Panc1 (cell line): ENCODE measurements at regions not wholly inside any gene's neighbourhood (a gene's known extent, or its start where the extent isn't known, plus 50 kb on each side); places are given as distances from the start of the nearest gene placed in this dataset.

Experiments used
- ATAC-seq: fragments of 200-7000 bp; cut with Tn5 transposase; 2 replicates; pipeline ENCODE4 v1.9.1; 2020; ENCODE audit warnings: mild to moderate bottlenecking, moderate library complexity
- BruUV-seq: library from RNA; stranded (reverse); fragments of 400-500 nt; replicated peaks from 2 replicates; lab custom pipeline; 2021; lab: Mats Ljungman, UMichigan
- CTCF ChIA-PET: fragments of 300-600 bp; sonication (Branson Sonifier 250); formaldehyde crosslinking; loops from one replicate; lab custom pipeline; 2022; ENCODE audit warnings: antibody characterized with exemption; lab: Charles Lee
- POLR2A ChIA-PET: fragments of 300-600 bp; sonication (Branson Sonifier 250); formaldehyde crosslinking; loops from one replicate; lab custom pipeline; 2022; ENCODE audit warnings: antibody characterized with exemption; lab: Charles Lee
- DNase-seq: peaks from one replicate; pipeline ENCODE4 v3.0.0-alpha.2; 2010; ENCODE audit warnings: low read depth, low spot score
- H3K27ac ChIP-seq: 2 replicates; pipeline ENCODE4 v1.5.1; 2011; ENCODE audit warnings: mild to moderate bottlenecking, low read length, inconsistent platforms
- H3K27me3 ChIP-seq: fragments of 200-500 bp; sonication (Bioruptor generic); 2 replicates; pipeline ENCODE4 v1.6.0; 2014; ENCODE audit warnings: low read length, inconsistent platforms; ENCODE audit not compliant: control insufficient read depth, insufficient read depth
- H3K36me3 ChIP-seq: fragments of 200-500 bp; sonication (Bioruptor generic); 2 replicates; pipeline ENCODE4 v1.5.1; 2014; ENCODE audit warnings: inconsistent platforms, mild to moderate bottlenecking, low read length, moderate library complexity; ENCODE audit not compliant: control insufficient read depth, insufficient read depth
- H3K4me1 ChIP-seq: 2 replicates; pipeline ENCODE4 v1.5.1; 2011; ENCODE audit warnings: inconsistent platforms, mild to moderate bottlenecking, low read length, moderate library complexity; ENCODE audit not compliant: control insufficient read depth, insufficient read depth
- H3K4me3 ChIP-seq, 2 experiments: 2 replicates each; pipeline ENCODE4 v1.5.1; 2011 to 2012; ENCODE audit warnings: low read depth in 2 of 2, low read length in 2 of 2, mild to moderate bottlenecking in 2 of 2, inconsistent platforms in 1 of 2, moderate library complexity in 1 of 2
- H3K9me3 ChIP-seq: fragments of 200-500 bp; sonication (Bioruptor generic); 2 replicates; pipeline ENCODE4 v1.5.1; 2014; ENCODE audit warnings: low read depth, mild to moderate bottlenecking, inconsistent platforms, low read length, moderate library complexity; ENCODE audit not compliant: control insufficient read depth, insufficient read depth
- CTCF ChIP-seq: fragments of 450-650 bp; IDR thresholded peaks from 2 replicates; pipeline ENCODE4 v1.5.1; 2017; ENCODE audit warnings: mild to moderate bottlenecking
- POLR2AphosphoS5 ChIP-seq: IDR thresholded peaks from 2 replicates; pipeline ENCODE4 v1.6.1; 2012; ENCODE audit warnings: mild to moderate bottlenecking, low read depth, low read length, moderate library complexity
- REST ChIP-seq, 2 experiments: IDR thresholded peaks; 2 replicates each; pipeline ENCODE4 v1.6.1; 2011 to 2012; ENCODE audit warnings: low read depth in 2 of 2, control low read depth in 1 of 2, low read length in 1 of 2, mild to moderate bottlenecking in 1 of 2, moderate library complexity in 1 of 2; ENCODE audit not compliant: insufficient read depth in 1 of 2
- SIN3A ChIP-seq: IDR thresholded peaks from 2 replicates; pipeline ENCODE4 v1.6.1; 2012; ENCODE audit warnings: low read depth, mild to moderate bottlenecking, low read length, moderate library complexity, borderline replicate concordance; ENCODE audit not compliant: insufficient read depth
- TCF7L2 ChIP-seq: IDR thresholded peaks from 2 replicates; pipeline ENCODE4 v1.6.1; 2011; ENCODE audit warnings: mild to moderate bottlenecking, low read depth, low read length, inconsistent platforms
- in situ Hi-C: cut with HindIII; loops from 2 replicates; pipeline ENCODE4 v1.10.0; 2016; ENCODE audit warnings: low sequenced_read_pairs, low pct_unique_long_range_greater_than_20kb
- intact Hi-C: fragments of 100-400 bp; cut with micrococcal nuclease; formaldehyde crosslinking; loops from one replicate; pipeline ENCODE4 v1.10.0; 2022; ENCODE audit not compliant: unreplicated experiment

GRCh38 chr7:142546452-142546851, 202.8 kb upstream of the PRSS1 start:
- Histone ChIP-seq H3K27ac (no peak overlapping the region), H3K36me3 (no peaks in the 10 kb centered on the region), H3K27me3 (no peaks in the 10 kb centered on the region), H3K4me1 (no peaks in the 10 kb centered on the region), H3K4me3 (no peak overlapping the region), H3K9me3 (no peaks in the 10 kb centered on the region)
- no peak for DNase-seq
- CTCF ChIA-PET, result interaction anchor here (0.6 to 1.4 kb wide), 2 partner anchors 12 to 389 kb away, joined by 4 to 5 read pairs; no protein-coding TSS in a partner anchor
- TF ChIP-seq POLR2AphosphoS5, result no peak
- TF ChIP-seq SIN3A, result no peak
- TF ChIP-seq REST (IDR thresholded peaks at IDR 0.05; ENCODE audit: insufficient read depth in 1 of 2, low read depth in 2 of 2, low read length in 1 of 2), result no peak
- TF ChIP-seq CTCF, result no peak
- TF ChIP-seq TCF7L2, result no peak
- no TSS peak for BruUV-seq
- ATAC-seq, result no peak
- POLR2A ChIA-PET, result no interaction called here
- intact Hi-C loops (no loop called here), in situ Hi-C loops (no loop called here)

- no peak overlapping the region for H3K4me3 ChIP-seq
- intact Hi-C loops (no loop called here), in situ Hi-C loops (no loop called here)
- H3K9me3 ChIP-seq, result no peaks in the 10 kb centered on the region
- DNase-seq, result no peak
- no peaks in the 10 kb centered on the region for H3K27me3 ChIP-seq
- ChIA-PET POLR2A (no interaction called here), CTCF (no interaction called here)
- no peak for ATAC-seq
- no TSS peak for BruUV-seq
- H3K4me1 ChIP-seq, result no peaks in the 10 kb centered on the region
- no peak overlapping the region for H3K27ac ChIP-seq
- H3K36me3 ChIP-seq, result no peaks in the 10 kb centered on the region
- TF ChIP-seq POLR2AphosphoS5, result no peak
- TF ChIP-seq SIN3A, result no peak
Observed at GRCh38 chr7:142542942-142543341, 206.3 kb upstream of the PRSS1 start.

- Histone ChIP-seq H3K9me3 (no peaks in the 10 kb centered on the region), H3K27ac (no peak overlapping the region), H3K27me3 (no peaks in the 10 kb centered on the region), H3K4me3 (no peak overlapping the region), H3K4me1 (no peaks in the 10 kb centered on the region), H3K36me3 (no peaks in the 10 kb centered on the region)
- no peak for ATAC-seq
- CTCF ChIA-PET, result no interaction called here
- intact Hi-C loops, result no loop called here
- no peak for TF ChIP-seq CTCF
- TF ChIP-seq SIN3A, result no peak
- no peak for TF ChIP-seq REST (IDR thresholded peaks at IDR 0.05; ENCODE audit: insufficient read depth in 1 of 2, low read depth in 2 of 2, low read length in 1 of 2)
- no peak for TF ChIP-seq POLR2AphosphoS5
- no peak for TF ChIP-seq TCF7L2
- no peak for DNase-seq
- in situ Hi-C loops, result no loop called here
- no TSS peak for BruUV-seq
- POLR2A ChIA-PET, result no interaction called here
Observed at GRCh38 chr7:142542105-142542504, 207.2 kb upstream of the PRSS1 start.
